IgD-negative memory B cell (primary cell): ENCODE measurements at regions not wholly inside any gene's neighbourhood (a gene's known extent, or its start where the extent isn't known, plus 50 kb on each side); places are given as distances from the start of the nearest gene placed in this dataset.
"Not testable (repeated sequence)": the region's sequence is repeated elsewhere in the genome, so short reads cannot be mapped to it uniquely, and the experiment has no call there.

Experiments
- H3K27ac Mint-ChIP-seq, 3 donors: one replicate each; pipeline ENCODE4 v1.8.0; 2020 to 2022; ENCODE audit warnings: mild to moderate bottlenecking in 3 of 3, mixed read lengths in 3 of 3, moderate library complexity in 1 of 3
- H3K27me3 Mint-ChIP-seq: one replicate; pipeline ENCODE4 v1.8.0; 2021; ENCODE audit warnings: mixed read lengths
- H3K36me3 Mint-ChIP-seq: one replicate; pipeline ENCODE4 v1.8.0; 2020; ENCODE audit warnings: mild to moderate bottlenecking, mixed read lengths
- H3K4me1 Mint-ChIP-seq, 3 donors: one replicate each; pipeline ENCODE4 v1.8.0; 2020 to 2022; ENCODE audit warnings: mixed read lengths in 3 of 3, mild to moderate bottlenecking in 1 of 3
- H3K4me3 Mint-ChIP-seq, 4 donors: one replicate each; pipeline ENCODE4 v1.8.0; 2020 to 2022; ENCODE audit warnings: mild to moderate bottlenecking in 4 of 4, mixed read lengths in 4 of 4, moderate library complexity in 3 of 4
- H3K9me3 Mint-ChIP-seq, 3 donors: one replicate each; pipeline ENCODE4 v1.8.0; 2020 to 2021; ENCODE audit warnings: mixed read lengths in 3 of 3, mild to moderate bottlenecking in 1 of 3

- Mint-ChIP-seq H3K27ac (no peak overlapping the region), H3K36me3 (no peaks in the 10 kb centered on the region), H3K27me3 (peaks cover 4% of the 10 kb centered on the region), H3K4me1 (peaks cover 0 to 6% (median 0%) of the 10 kb centered on the region in 3 donors), H3K4me3 (no peak overlapping the region), H3K9me3 (peaks cover 0 to 6% (median 0%) of the 10 kb centered on the region in 3 donors)
These were observed 596.0 kb downstream of the NTRK3 start for GRCh38 chr15:87660251-87661129.

GRCh38 chr15:87656372-87656771 lies 600.2 kb downstream of the NTRK3 start:
- H3K36me3 Mint-ChIP-seq: no peaks in the 10 kb centered on the region
- no peaks in the 10 kb centered on the region for H3K27me3 Mint-ChIP-seq
- no peaks in the 10 kb centered on the region for H3K9me3 Mint-ChIP-seq
- peaks cover 0 to 6% (median 0%) of the 10 kb centered on the region in 3 donors for H3K4me1 Mint-ChIP-seq
- no peak overlapping the region for H3K27ac Mint-ChIP-seq
- H3K4me3 Mint-ChIP-seq: no peak overlapping the region

GRCh38 chr15:87653646-87654045 lies 602.9 kb downstream of the NTRK3 start:
- Mint-ChIP-seq H3K27ac (no peak overlapping the region), H3K36me3 (no peaks in the 10 kb centered on the region), H3K4me3 (peak overlapping the region in 1 of 4 donors; percentile 1), H3K9me3 (no peaks in the 10 kb centered on the region), H3K4me1 (no peaks in the 10 kb centered on the region), H3K27me3 (no peaks in the 10 kb centered on the region)

GRCh38 chr15:87649175-87649574 lies 607.4 kb downstream of the NTRK3 start:
- Mint-ChIP-seq H3K4me3 (no peak overlapping the region), H3K36me3 (no peaks in the 10 kb centered on the region), H3K9me3 (peaks cover 0 to 3% (median 0%) of the 10 kb centered on the region in 3 donors), H3K27ac (no peak overlapping the region), H3K27me3 (no peaks in the 10 kb centered on the region), H3K4me1 (peaks cover 0 to 4% (median 0%) of the 10 kb centered on the region in 3 donors)

GRCh38 chr15:87648278-87648677 lies 608.3 kb downstream of the NTRK3 start:
- H3K36me3 Mint-ChIP-seq: no peaks in the 10 kb centered on the region
- no peak overlapping the region for H3K27ac Mint-ChIP-seq
- no peak overlapping the region for H3K4me3 Mint-ChIP-seq
- peaks cover 0 to 4% (median 0%) of the 10 kb centered on the region in 3 donors for H3K4me1 Mint-ChIP-seq
- peaks cover 0 to 3% (median 0%) of the 10 kb centered on the region in 3 donors for H3K9me3 Mint-ChIP-seq
- no peaks in the 10 kb centered on the region for H3K27me3 Mint-ChIP-seq

GRCh38 chr15:87645723-87646122 lies 610.8 kb downstream of the NTRK3 start:
- Mint-ChIP-seq H3K9me3 (peaks cover 0 to 3% (median 0%) of the 10 kb centered on the region in 3 donors), H3K27me3 (no peaks in the 10 kb centered on the region), H3K4me1 (peaks cover 0 to 6% (median 0%) of the 10 kb centered on the region in 3 donors), H3K36me3 (no peaks in the 10 kb centered on the region), H3K4me3 (no peak overlapping the region), H3K27ac (no peak overlapping the region)

- H3K4me1 Mint-ChIP-seq, H3K36me3 Mint-ChIP-seq, H3K9me3 Mint-ChIP-seq, H3K27me3 Mint-ChIP-seq, H3K4me3 Mint-ChIP-seq, H3K27ac Mint-ChIP-seq: not testable (repeated sequence)
These were observed 613.5 kb downstream of the NTRK3 start for GRCh38 chr15:87642997-87643396.

GRCh38 chr15:87639305-87640011 lies 617.1 kb downstream of the NTRK3 start:
- Mint-ChIP-seq H3K9me3 (no peaks in the 10 kb centered on the region), H3K27ac (no peak overlapping the region), H3K27me3 (no peaks in the 10 kb centered on the region), H3K4me1 (peaks cover 0 to 2% (median 0%) of the 10 kb centered on the region in 3 donors), H3K4me3 (no peak overlapping the region), H3K36me3 (no peaks in the 10 kb centered on the region)

- H3K4me3 Mint-ChIP-seq: no peak overlapping the region
- no peak overlapping the region for H3K27ac Mint-ChIP-seq
- peaks cover 0 to under 1% (median 0%) of the 10 kb centered on the region in 3 donors for H3K9me3 Mint-ChIP-seq
- H3K4me1 Mint-ChIP-seq: peaks cover 0 to 2% (median 0%) of the 10 kb centered on the region in 3 donors
- H3K27me3 Mint-ChIP-seq: no peaks in the 10 kb centered on the region
- H3K36me3 Mint-ChIP-seq: no peaks in the 10 kb centered on the region
These were observed 617.9 kb downstream of the NTRK3 start for GRCh38 chr15:87638554-87639083.

GRCh38 chr15:87634361-87634760 lies 622.2 kb downstream of the NTRK3 start:
- Mint-ChIP-seq H3K9me3 (peaks cover 0 to 8% (median 3%) of the 10 kb centered on the region in 3 donors), H3K27me3 (no peaks in the 10 kb centered on the region), H3K4me1 (no peaks in the 10 kb centered on the region), H3K27ac (no peak overlapping the region), H3K36me3 (no peaks in the 10 kb centered on the region), H3K4me3 (no peak overlapping the region)

- Mint-ChIP-seq H3K27ac (no peak overlapping the region), H3K9me3 (peaks cover 0 to 8% (median 3%) of the 10 kb centered on the region in 3 donors), H3K4me3 (no peak overlapping the region), H3K27me3 (no peaks in the 10 kb centered on the region), H3K36me3 (no peaks in the 10 kb centered on the region), H3K4me1 (no peaks in the 10 kb centered on the region)
These were observed 623.0 kb downstream of the NTRK3 start for GRCh38 chr15:87633525-87633924.

GRCh38 chr15:87632364-87632763 lies 624.2 kb downstream of the NTRK3 start:
- H3K4me1 Mint-ChIP-seq: no peaks in the 10 kb centered on the region
- no peak overlapping the region for H3K4me3 Mint-ChIP-seq
- no peaks in the 10 kb centered on the region for H3K27me3 Mint-ChIP-seq
- no peaks in the 10 kb centered on the region for H3K36me3 Mint-ChIP-seq
- peaks cover 0 to 8% (median 3%) of the 10 kb centered on the region in 3 donors for H3K9me3 Mint-ChIP-seq
- H3K27ac Mint-ChIP-seq: no peak overlapping the region

GRCh38 chr15:87631775-87632174 lies 624.8 kb downstream of the NTRK3 start:
- H3K27ac Mint-ChIP-seq: no peak overlapping the region
- H3K9me3 Mint-ChIP-seq: peaks cover 0 to 8% (median 5%) of the 10 kb centered on the region in 3 donors
- no peak overlapping the region for H3K4me3 Mint-ChIP-seq
- H3K36me3 Mint-ChIP-seq: no peaks in the 10 kb centered on the region
- H3K4me1 Mint-ChIP-seq: no peaks in the 10 kb centered on the region
- H3K27me3 Mint-ChIP-seq: no peaks in the 10 kb centered on the region

GRCh38 chr15:87631093-87631492 lies 625.4 kb downstream of the NTRK3 start:
- Mint-ChIP-seq H3K27ac (no peak overlapping the region), H3K36me3 (no peaks in the 10 kb centered on the region), H3K4me3 (no peak overlapping the region), H3K4me1 (no peaks in the 10 kb centered on the region), H3K9me3 (peaks cover 0 to 8% (median 5%) of the 10 kb centered on the region in 3 donors), H3K27me3 (no peaks in the 10 kb centered on the region)

GRCh38 chr15:87628311-87628710 lies 628.2 kb downstream of the NTRK3 start:
- peaks cover 0 to 7% (median 5%) of the 10 kb centered on the region in 3 donors for H3K9me3 Mint-ChIP-seq
- H3K27me3 Mint-ChIP-seq: no peaks in the 10 kb centered on the region
- no peaks in the 10 kb centered on the region for H3K4me1 Mint-ChIP-seq
- H3K36me3 Mint-ChIP-seq: no peaks in the 10 kb centered on the region
- no peak overlapping the region for H3K4me3 Mint-ChIP-seq
- no peak overlapping the region for H3K27ac Mint-ChIP-seq
